T-helper 2 cell treated with Interferon-gamma antibody and Interleukin-4, amounts not matched to agents 5 μg/mL and 100 μg/mL, for 36 hours (primary cell): ENCODE measurements at regions not wholly inside any gene's neighbourhood (a gene's known extent, or its start where the extent isn't known, plus 50 kb on each side); places are given as distances from the start of the nearest gene placed in this dataset.

Experiments used
- DNase-seq: peaks from one replicate; pipeline ENCODE4 v3.0.0; 2021; ENCODE audit warnings: low spot score
- H3K27ac Mint-ChIP-seq: one replicate; pipeline ENCODE4 v1.8.0; 2021; ENCODE audit warnings: mild to moderate bottlenecking, mixed read lengths
- H3K27me3 Mint-ChIP-seq: one replicate; pipeline ENCODE4 v1.8.0; 2021; ENCODE audit warnings: low read depth, mixed read lengths
- H3K36me3 Mint-ChIP-seq: one replicate; pipeline ENCODE4 v1.8.0; 2021; ENCODE audit warnings: low read depth, mixed read lengths
- H3K4me1 Mint-ChIP-seq: one replicate; pipeline ENCODE4 v1.8.0; 2021; ENCODE audit warnings: low read depth, mixed read lengths
- H3K4me3 Mint-ChIP-seq: one replicate; pipeline ENCODE4 v1.8.0; 2022; ENCODE audit warnings: mild to moderate bottlenecking, moderate library complexity, mixed read lengths
- H3K9me3 Mint-ChIP-seq: one replicate; pipeline ENCODE4 v1.8.0; 2021; ENCODE audit warnings: mixed read lengths

- Mint-ChIP-seq H3K4me1 (no peaks in the 10 kb centered on the region), H3K27ac (no peak overlapping the region), H3K36me3 (no peaks in the 10 kb centered on the region), H3K4me3 (no peak overlapping the region), H3K27me3 (no peaks in the 10 kb centered on the region), H3K9me3 (peaks cover 3% of the 10 kb centered on the region)
- DNase-seq: no peak
These were observed 1013.1 kb downstream of the NTRK3 start for GRCh38 chr15:87243474-87243873.

GRCh38 chr15:87239582-87240230, 1016.8 kb downstream of the NTRK3 start:
- Mint-ChIP-seq H3K4me1 (no peaks in the 10 kb centered on the region), H3K27me3 (no peaks in the 10 kb centered on the region)

GRCh38 chr15:87238451-87239068, 1018.0 kb downstream of the NTRK3 start:
- H3K27ac Mint-ChIP-seq: no peak overlapping the region
- H3K4me1 Mint-ChIP-seq: no peaks in the 10 kb centered on the region
- no peak for DNase-seq
- no peak overlapping the region for H3K4me3 Mint-ChIP-seq
- H3K27me3 Mint-ChIP-seq: no peaks in the 10 kb centered on the region
- peaks cover 3% of the 10 kb centered on the region for H3K9me3 Mint-ChIP-seq
- no peaks in the 10 kb centered on the region for H3K36me3 Mint-ChIP-seq

More at GRCh38 chr15:87239582-87240230, 1016.8 kb downstream of the NTRK3 start:
- no peak overlapping the region for H3K4me3 Mint-ChIP-seq
- no peaks in the 10 kb centered on the region for H3K36me3 Mint-ChIP-seq
- H3K27ac Mint-ChIP-seq: no peak overlapping the region
- DNase-seq: no peak
- H3K9me3 Mint-ChIP-seq: peaks cover 3% of the 10 kb centered on the region

GRCh38 chr15:87228460-87228859, 1028.1 kb downstream of the NTRK3 start:
- DNase-seq: no peak
- no peaks in the 10 kb centered on the region for H3K36me3 Mint-ChIP-seq
- no peaks in the 10 kb centered on the region for H3K27me3 Mint-ChIP-seq
- no peaks in the 10 kb centered on the region for H3K4me1 Mint-ChIP-seq
- no peak overlapping the region for H3K27ac Mint-ChIP-seq
- no peaks in the 10 kb centered on the region for H3K9me3 Mint-ChIP-seq
- no peak overlapping the region for H3K4me3 Mint-ChIP-seq

DNA sequence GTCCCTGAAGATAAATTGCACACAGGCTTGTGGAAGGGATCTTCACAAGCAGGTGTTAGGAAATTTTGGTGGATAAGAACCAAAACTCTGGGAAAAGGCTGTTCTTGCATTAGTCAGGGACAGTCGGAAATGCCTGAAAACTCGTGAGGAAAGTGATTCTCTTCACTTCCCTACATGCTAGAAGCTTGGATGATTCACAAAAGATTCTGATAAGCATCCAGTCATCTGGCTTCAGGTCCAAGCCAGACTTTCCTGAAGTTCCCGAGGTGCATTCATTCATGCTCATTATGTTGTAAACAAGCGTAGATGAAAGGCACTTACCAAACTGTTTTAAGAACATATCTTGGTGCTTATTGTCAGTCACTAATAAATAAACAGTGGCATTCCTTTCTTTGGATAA, 1028.7 kb downstream of the NTRK3 start:
- Mint-ChIP-seq H3K27ac (no peak overlapping the region), H3K9me3 (no peaks in the 10 kb centered on the region), H3K36me3 (no peaks in the 10 kb centered on the region), H3K4me1 (no peaks in the 10 kb centered on the region), H3K4me3 (no peak overlapping the region), H3K27me3 (no peaks in the 10 kb centered on the region)
- DNase-seq: no peak

GRCh38 chr15:87225436-87225835, 1031.1 kb downstream of the NTRK3 start:
- no peak overlapping the region for H3K4me3 Mint-ChIP-seq
- H3K27ac Mint-ChIP-seq: no peak overlapping the region
- H3K27me3 Mint-ChIP-seq: no peaks in the 10 kb centered on the region
- H3K36me3 Mint-ChIP-seq: no peaks in the 10 kb centered on the region
- no peak for DNase-seq
- no peaks in the 10 kb centered on the region for H3K9me3 Mint-ChIP-seq
- H3K4me1 Mint-ChIP-seq: no peaks in the 10 kb centered on the region

GRCh38 chr15:87224404-87224803, 1032.1 kb downstream of the NTRK3 start:
- Mint-ChIP-seq H3K27ac (no peak overlapping the region), H3K4me3 (no peak overlapping the region), H3K36me3 (no peaks in the 10 kb centered on the region), H3K4me1 (no peaks in the 10 kb centered on the region), H3K27me3 (no peaks in the 10 kb centered on the region), H3K9me3 (no peaks in the 10 kb centered on the region)
- no peak for DNase-seq

- Mint-ChIP-seq H3K27me3 (no peaks in the 10 kb centered on the region), H3K27ac (no peak overlapping the region), H3K36me3 (no peaks in the 10 kb centered on the region), H3K4me3 (no peak overlapping the region), H3K4me1 (no peaks in the 10 kb centered on the region), H3K9me3 (peaks cover 8% of the 10 kb centered on the region)
- no peak for DNase-seq
These were observed 1036.6 kb downstream of the NTRK3 start for GRCh38 chr15:87219650-87220615.

DNA sequence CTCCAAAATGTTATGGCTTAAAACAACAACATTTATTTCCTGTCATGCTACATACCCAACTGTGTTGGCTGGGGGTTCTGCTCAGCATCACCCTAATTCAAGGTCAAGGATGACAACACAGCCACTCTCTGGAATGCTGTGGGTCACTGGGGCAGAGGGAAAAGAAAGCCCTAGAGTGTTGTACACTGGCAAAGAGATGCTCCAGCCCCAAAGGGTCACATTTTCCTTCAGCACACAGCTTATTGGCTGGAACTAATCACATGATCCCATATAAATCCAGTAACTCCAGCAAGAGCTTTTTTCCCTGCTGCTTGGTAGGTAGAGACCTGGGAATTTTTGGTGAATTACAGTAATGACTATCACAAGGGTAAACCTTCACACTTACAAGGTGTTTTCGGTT, 1041.4 kb downstream of the NTRK3 start:
- Mint-ChIP-seq H3K9me3 (peaks cover 8% of the 10 kb centered on the region), H3K27me3 (no peaks in the 10 kb centered on the region), H3K27ac (no peak overlapping the region), H3K4me1 (no peaks in the 10 kb centered on the region), H3K4me3 (no peak overlapping the region), H3K36me3 (no peaks in the 10 kb centered on the region)
- DNase-seq: no peak

- DNase-seq: no peak
- H3K36me3 Mint-ChIP-seq: no peaks in the 10 kb centered on the region
- H3K9me3 Mint-ChIP-seq: peaks cover 8% of the 10 kb centered on the region
- H3K4me3 Mint-ChIP-seq: no peak overlapping the region
- H3K27me3 Mint-ChIP-seq: no peaks in the 10 kb centered on the region
- no peak overlapping the region for H3K27ac Mint-ChIP-seq
- no peaks in the 10 kb centered on the region for H3K4me1 Mint-ChIP-seq
These were observed 1042.9 kb downstream of the NTRK3 start for GRCh38 chr15:87213626-87214025.

DNA sequence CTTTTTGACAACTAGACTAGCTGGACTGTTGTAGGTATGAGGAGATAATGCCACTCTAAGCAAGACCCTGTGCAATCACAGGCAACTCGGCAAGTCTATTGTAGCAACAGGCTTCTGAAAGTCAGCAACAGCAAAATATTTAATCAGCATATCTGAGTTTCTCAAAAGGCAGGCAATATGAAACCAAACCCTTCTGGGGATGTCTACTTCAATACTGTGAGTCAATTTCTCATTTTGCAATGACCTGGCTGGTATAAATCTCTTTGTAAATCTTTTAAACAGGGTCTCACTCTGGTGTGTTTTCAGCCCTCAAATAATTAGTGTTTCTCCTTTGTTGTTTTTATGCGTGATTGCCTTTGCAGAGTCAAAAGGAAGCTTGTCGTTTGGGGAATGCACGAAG, 1044.5 kb downstream of the NTRK3 start:
- no peaks in the 10 kb centered on the region for H3K4me1 Mint-ChIP-seq
- no peaks in the 10 kb centered on the region for H3K36me3 Mint-ChIP-seq
- no peak overlapping the region for H3K27ac Mint-ChIP-seq
- no peak overlapping the region for H3K4me3 Mint-ChIP-seq
- DNase-seq: no peak
- H3K9me3 Mint-ChIP-seq: peaks cover 8% of the 10 kb centered on the region
- H3K27me3 Mint-ChIP-seq: no peaks in the 10 kb centered on the region

DNA sequence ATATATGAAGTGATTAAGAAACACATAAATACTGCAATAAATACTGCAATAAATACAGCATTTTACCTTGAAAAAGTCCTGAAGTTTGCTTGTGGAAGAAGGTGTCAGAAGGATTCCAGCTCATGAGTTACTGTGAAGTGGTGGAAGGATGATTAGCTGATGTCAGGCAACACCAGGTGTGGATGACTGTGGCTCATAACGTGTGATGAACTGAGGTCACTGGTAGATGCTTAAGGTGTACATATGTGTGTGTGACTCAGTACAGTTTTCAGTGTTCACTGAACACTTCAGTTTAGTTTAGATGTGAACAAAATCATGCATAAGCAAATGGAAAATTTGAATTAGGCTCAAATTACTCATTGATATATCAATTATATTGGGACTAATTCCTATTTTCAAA, 1045.0 kb downstream of the NTRK3 start:
- no peak overlapping the region for H3K27ac Mint-ChIP-seq
- no peaks in the 10 kb centered on the region for H3K36me3 Mint-ChIP-seq
- H3K4me1 Mint-ChIP-seq: no peaks in the 10 kb centered on the region
- H3K27me3 Mint-ChIP-seq: no peaks in the 10 kb centered on the region
- no peak for DNase-seq
- H3K4me3 Mint-ChIP-seq: no peak overlapping the region
- peaks cover 8% of the 10 kb centered on the region for H3K9me3 Mint-ChIP-seq

DNA sequence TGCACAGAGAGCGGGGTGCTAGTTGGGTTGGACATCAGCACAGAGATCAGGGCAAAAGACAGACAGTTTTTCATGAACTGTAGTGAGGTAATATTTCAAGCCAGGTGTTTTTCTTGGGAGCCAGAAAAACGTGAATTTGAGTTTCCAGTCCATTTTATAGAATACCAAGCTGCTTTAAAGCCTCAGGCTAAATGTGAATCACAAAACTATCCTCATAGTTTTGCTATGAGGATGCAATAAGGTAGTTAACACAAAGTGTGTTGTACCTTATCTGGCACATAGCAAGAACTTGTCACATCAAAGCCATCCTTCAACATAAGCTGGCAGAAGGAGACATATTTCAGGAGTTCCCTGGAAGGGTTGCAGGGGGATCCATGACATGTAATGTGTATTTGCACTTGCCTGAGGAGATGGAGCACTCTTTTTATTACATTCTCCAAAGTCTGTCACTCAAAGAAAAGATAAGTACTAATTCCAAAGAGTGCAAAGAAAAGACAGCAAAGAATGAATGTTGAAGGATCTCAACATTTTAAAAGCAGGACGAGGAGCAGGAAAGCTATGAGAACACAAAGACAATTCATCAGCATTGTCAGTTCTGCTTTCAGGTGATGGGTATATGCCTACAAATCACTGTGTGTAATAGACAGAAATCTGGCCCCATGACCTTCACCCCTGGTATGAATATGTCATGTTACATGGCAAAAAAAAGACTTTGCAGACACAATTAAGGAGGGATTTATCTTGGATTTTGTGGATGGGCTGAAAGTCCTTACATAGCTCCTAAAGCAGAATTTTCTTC, 1046.4 kb downstream of the NTRK3 start:
- Mint-ChIP-seq H3K4me3 (no peak overlapping the region), H3K4me1 (no peaks in the 10 kb centered on the region), H3K27ac (no peak overlapping the region), H3K9me3 (no peaks in the 10 kb centered on the region), H3K27me3 (no peaks in the 10 kb centered on the region), H3K36me3 (no peaks in the 10 kb centered on the region)
- DNase-seq: no peak
